Hepatocyte (in vitro differentiated cells): ENCODE measurements at regions not wholly inside any gene's neighbourhood (a gene's known extent, or its start where the extent isn't known, plus 50 kb on each side); places are given as distances from the start of the nearest gene placed in this dataset.

Experiments used
- EZH2 ChIP-seq: fragments of 200-600 bp; sonication (generic); IDR thresholded peaks from 2 replicates; pipeline ENCODE4 v1.6.1; 2016; ENCODE audit warnings: antibody characterized with exemption, mild to moderate bottlenecking, borderline replicate concordance
- TF ChIP-seq, protein P1 (sequence below): fragments of 200-600 bp; sonication (generic); IDR thresholded peaks from 2 replicates; pipeline ENCODE4 v1.5.1; 2016; ENCODE audit warnings: antibody characterized with exemption, mild to moderate bottlenecking; ENCODE audit not compliant: poor library complexity

DNA sequence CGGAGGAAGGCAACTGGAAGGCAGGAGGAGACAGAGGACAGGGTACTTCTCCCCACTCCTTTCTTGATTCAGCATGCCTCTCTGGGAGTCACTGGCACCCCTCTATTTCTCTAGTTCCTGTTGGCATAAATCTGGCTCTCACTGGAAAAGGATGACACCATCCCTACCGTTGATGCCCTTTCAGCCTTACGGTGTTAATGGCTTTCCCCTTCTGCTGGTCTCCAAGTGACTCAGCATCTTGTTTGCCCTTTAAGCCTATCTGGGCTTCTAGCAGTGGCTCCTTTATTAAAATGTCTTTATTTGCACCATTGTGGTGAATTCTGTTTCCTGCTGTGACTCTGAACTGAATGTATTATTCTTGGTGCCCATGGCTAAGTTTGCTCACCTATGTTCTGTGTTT, 227.3 kb upstream of the GLRA1 start:
- TF ChIP-seq, protein P1, sequence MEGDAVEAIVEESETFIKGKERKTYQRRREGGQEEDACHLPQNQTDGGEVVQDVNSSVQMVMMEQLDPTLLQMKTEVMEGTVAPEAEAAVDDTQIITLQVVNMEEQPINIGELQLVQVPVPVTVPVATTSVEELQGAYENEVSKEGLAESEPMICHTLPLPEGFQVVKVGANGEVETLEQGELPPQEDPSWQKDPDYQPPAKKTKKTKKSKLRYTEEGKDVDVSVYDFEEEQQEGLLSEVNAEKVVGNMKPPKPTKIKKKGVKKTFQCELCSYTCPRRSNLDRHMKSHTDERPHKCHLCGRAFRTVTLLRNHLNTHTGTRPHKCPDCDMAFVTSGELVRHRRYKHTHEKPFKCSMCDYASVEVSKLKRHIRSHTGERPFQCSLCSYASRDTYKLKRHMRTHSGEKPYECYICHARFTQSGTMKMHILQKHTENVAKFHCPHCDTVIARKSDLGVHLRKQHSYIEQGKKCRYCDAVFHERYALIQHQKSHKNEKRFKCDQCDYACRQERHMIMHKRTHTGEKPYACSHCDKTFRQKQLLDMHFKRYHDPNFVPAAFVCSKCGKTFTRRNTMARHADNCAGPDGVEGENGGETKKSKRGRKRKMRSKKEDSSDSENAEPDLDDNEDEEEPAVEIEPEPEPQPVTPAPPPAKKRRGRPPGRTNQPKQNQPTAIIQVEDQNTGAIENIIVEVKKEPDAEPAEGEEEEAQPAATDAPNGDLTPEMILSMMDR: no peak
- TF ChIP-seq EZH2: no peak
